ENCODE measurements at regions not wholly inside any gene's neighbourhood (a gene's known extent, or its start where the extent isn't known, plus 50 kb on each side); places are given as distances from the start of the nearest gene placed in this dataset.

DNA sequence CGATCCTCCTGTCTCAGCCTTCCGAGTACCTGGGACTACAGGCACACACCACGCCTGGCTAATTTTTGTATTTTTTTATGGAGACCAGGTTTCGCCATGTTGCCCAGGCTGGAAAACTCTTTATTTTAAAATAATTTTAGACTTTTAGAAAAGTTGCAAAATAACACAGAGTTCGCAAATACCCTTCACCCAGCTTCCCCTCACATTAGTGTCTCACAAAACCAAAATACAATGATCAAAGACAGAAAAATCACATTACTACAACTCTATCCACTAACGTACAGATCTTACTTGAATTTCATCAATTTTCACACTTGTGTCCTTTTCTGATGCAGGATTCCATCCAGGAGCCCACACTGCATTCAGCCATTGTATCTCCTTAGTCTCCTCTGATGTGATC, 58.8 kb upstream of the ERRFI1 start:
- H3K9me3 ChIP-seq (ENCODE audit: insufficient read depth, low read depth, low read length): no peaks in the 10 kb centered on the region
- H3K36me3 ChIP-seq (ENCODE audit: insufficient read depth, low read length): no peaks in the 10 kb centered on the region
- H3K9me2 ChIP-seq (replicated peaks; ENCODE audit: low read depth, low read length): no peaks in the 10 kb centered on the region
- no peak overlapping the region for H3K9ac ChIP-seq (ENCODE audit: low read depth, low read length, poor library complexity, severe bottlenecking)
- H3K4me3 ChIP-seq (ENCODE audit: low read length, poor library complexity, severe bottlenecking): no peak overlapping the region
- no peaks in the 10 kb centered on the region for H3K27me3 ChIP-seq (ENCODE audit: insufficient read depth, low read length, poor library complexity, severe bottlenecking)
- no peak for TF ChIP-seq EZH2phosphoT487 (IDR thresholded peaks at IDR 0.05; ENCODE audit: borderline replicate concordance)
- TF ChIP-seq, protein P1, sequence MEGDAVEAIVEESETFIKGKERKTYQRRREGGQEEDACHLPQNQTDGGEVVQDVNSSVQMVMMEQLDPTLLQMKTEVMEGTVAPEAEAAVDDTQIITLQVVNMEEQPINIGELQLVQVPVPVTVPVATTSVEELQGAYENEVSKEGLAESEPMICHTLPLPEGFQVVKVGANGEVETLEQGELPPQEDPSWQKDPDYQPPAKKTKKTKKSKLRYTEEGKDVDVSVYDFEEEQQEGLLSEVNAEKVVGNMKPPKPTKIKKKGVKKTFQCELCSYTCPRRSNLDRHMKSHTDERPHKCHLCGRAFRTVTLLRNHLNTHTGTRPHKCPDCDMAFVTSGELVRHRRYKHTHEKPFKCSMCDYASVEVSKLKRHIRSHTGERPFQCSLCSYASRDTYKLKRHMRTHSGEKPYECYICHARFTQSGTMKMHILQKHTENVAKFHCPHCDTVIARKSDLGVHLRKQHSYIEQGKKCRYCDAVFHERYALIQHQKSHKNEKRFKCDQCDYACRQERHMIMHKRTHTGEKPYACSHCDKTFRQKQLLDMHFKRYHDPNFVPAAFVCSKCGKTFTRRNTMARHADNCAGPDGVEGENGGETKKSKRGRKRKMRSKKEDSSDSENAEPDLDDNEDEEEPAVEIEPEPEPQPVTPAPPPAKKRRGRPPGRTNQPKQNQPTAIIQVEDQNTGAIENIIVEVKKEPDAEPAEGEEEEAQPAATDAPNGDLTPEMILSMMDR (conservative IDR thresholded peaks at IDR 0.05; ENCODE audit: low read length): no peak
- no peaks in the 10 kb centered on the region for H3F3A ChIP-seq (ENCODE audit: low read depth)
- H3K79me2 ChIP-seq (ENCODE audit: insufficient read depth, low read length): no peaks in the 10 kb centered on the region
- H3K4me1 ChIP-seq (ENCODE audit: insufficient read depth, low read length, poor library complexity, severe bottlenecking): no peaks in the 10 kb centered on the region
- H4K20me1 ChIP-seq (ENCODE audit: insufficient read depth, low read length, poor library complexity, severe bottlenecking): no peaks in the 10 kb centered on the region
- H3K4me2 ChIP-seq (ENCODE audit: low read depth, low read length, poor library complexity, severe bottlenecking): no peak overlapping the region
- H2AFZ ChIP-seq (ENCODE audit: low read length): no peak overlapping the region

DNA sequence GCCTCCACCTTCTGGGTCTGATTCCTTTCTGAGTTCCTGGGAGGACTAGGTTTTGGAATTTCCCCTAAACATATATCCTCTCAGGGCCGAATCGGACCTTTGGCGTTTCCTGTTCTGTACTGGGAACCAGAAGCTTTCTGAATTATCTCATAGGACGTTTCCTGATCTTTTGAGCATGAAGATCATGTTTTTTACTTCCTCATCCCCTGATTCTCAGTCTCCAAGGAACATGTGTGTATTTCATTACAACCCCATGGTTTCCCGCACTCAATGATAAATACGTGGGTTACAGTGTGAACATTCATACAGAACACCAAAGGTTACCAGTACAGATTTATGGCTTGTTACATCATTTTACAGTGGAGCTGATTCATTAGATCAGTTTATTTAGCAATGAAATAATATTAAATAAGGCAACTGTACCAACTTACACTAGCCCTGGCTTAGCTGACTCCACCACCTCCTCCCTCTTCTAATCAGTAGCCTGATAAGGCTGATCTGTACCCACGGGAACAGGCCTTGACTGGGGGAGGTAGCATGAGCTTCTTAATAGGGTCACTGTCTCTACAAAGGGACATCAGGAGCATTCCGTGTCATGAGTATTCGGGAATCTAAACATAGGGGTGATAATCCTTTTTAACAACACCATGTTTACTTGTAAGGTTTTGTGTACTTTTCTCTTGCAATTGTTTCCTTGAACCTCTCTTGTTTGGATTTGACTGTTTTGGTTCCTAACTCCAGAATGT, 57.8 kb upstream of the ERRFI1 start:
- Histone ChIP-seq H3K9ac (ENCODE audit: low read depth, low read length, poor library complexity, severe bottlenecking) (no peak overlapping the region), H3K4me1 (ENCODE audit: insufficient read depth, low read length, poor library complexity, severe bottlenecking) (no peaks in the 10 kb centered on the region), H3F3A (ENCODE audit: low read depth) (no peaks in the 10 kb centered on the region), H2AFZ (ENCODE audit: low read length) (no peak overlapping the region), H3K4me2 (ENCODE audit: low read depth, low read length, poor library complexity, severe bottlenecking) (no peak overlapping the region), H3K79me2 (ENCODE audit: insufficient read depth, low read length) (no peaks in the 10 kb centered on the region), H3K27me3 (ENCODE audit: insufficient read depth, low read length, poor library complexity, severe bottlenecking) (no peaks in the 10 kb centered on the region), H3K36me3 (ENCODE audit: insufficient read depth, low read length) (no peaks in the 10 kb centered on the region), H3K9me3 (ENCODE audit: insufficient read depth, low read depth, low read length) (no peaks in the 10 kb centered on the region), H4K20me1 (ENCODE audit: insufficient read depth, low read length, poor library complexity, severe bottlenecking) (no peaks in the 10 kb centered on the region), H3K9me2 (replicated peaks; ENCODE audit: low read depth, low read length) (no peaks in the 10 kb centered on the region), H3K4me3 (ENCODE audit: low read length, poor library complexity, severe bottlenecking) (no peak overlapping the region)
- TF ChIP-seq EZH2phosphoT487 (IDR thresholded peaks at IDR 0.05; ENCODE audit: borderline replicate concordance): no peak
- TF ChIP-seq, protein P1 (conservative IDR thresholded peaks at IDR 0.05; ENCODE audit: low read length): no peak

DNA sequence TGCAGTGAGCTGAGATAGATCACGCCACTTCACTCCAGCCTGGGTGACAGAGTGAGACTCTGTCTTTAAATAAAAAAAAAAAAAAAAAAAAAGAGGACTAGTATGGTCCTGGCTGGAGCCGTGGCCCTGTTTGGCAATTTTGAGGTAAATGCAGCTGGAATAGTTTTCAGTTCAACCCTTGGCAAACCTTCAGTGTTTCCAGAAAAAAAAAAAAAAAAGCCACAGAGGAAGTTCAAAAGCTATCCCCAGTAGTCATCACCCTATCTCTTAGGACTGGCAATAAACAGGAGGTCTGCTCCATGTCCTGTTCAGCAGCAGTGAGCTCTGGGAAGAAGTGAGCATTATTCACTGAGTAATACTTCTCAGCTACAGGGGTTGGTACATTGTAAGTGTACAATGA, 56.8 kb upstream of the ERRFI1 start:
- Histone ChIP-seq H3K4me2 (ENCODE audit: low read depth, low read length, poor library complexity, severe bottlenecking) (no peak overlapping the region), H3K79me2 (ENCODE audit: insufficient read depth, low read length) (no peaks in the 10 kb centered on the region), H3K4me3 (ENCODE audit: low read length, poor library complexity, severe bottlenecking) (no peak overlapping the region), H3K4me1 (ENCODE audit: insufficient read depth, low read length, poor library complexity, severe bottlenecking) (no peaks in the 10 kb centered on the region), H4K20me1 (ENCODE audit: insufficient read depth, low read length, poor library complexity, severe bottlenecking) (no peaks in the 10 kb centered on the region), H3K9me2 (replicated peaks; ENCODE audit: low read depth, low read length) (no peaks in the 10 kb centered on the region), H3K36me3 (ENCODE audit: insufficient read depth, low read length) (no peaks in the 10 kb centered on the region), H2AFZ (ENCODE audit: low read length) (no peak overlapping the region), H3K9me3 (ENCODE audit: insufficient read depth, low read depth, low read length) (no peaks in the 10 kb centered on the region), H3K9ac (ENCODE audit: low read depth, low read length, poor library complexity, severe bottlenecking) (no peak overlapping the region), H3F3A (ENCODE audit: low read depth) (no peaks in the 10 kb centered on the region), H3K27me3 (ENCODE audit: insufficient read depth, low read length, poor library complexity, severe bottlenecking) (no peaks in the 10 kb centered on the region)
- TF ChIP-seq, protein P1 (conservative IDR thresholded peaks at IDR 0.05; ENCODE audit: low read length): no peak
- no peak for TF ChIP-seq EZH2phosphoT487 (IDR thresholded peaks at IDR 0.05; ENCODE audit: borderline replicate concordance)

Data from Loucy (cell line).